ENCODE measurements at regions not wholly inside any gene's neighbourhood (a gene's known extent, or its start where the extent isn't known, plus 50 kb on each side); places are given as distances from the start of the nearest gene placed in this dataset.

DNA sequence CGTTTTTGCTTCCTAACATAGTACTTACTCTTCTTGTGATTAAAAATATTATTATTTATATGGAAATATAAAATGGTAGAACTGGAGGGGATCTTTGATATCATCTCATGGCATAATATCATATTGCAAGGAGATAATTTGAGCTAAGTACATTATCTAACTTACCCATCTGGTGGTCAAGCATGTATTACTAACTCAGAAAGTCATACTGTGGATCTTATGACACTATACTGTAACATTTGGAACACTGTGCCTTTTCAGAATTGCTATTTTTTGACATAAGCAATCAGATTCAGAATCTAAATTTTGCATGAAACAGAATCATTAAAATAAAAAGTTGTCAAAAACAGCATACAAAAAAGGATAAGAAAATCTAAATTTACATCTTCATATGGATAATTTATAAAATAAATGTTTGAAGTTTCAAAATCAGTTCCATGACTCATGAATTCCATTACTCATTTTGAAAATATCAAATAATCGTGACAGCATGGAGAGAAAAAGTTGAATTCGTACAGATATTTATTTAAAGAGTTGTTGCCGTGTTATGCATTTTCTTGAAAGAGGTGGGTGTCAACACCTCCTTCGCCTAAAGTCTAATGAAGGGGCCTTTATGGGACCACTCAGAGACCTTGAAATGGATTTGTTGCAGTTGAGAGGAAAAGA, 928.1 kb downstream of the PDHA2 start:
- no peak overlapping the region for H3K27ac ChIP-seq
- no peaks in the 10 kb centered on the region for H3K36me3 ChIP-seq
- H3K9me3 ChIP-seq = no peaks in the 10 kb centered on the region
- no peak for DNase-seq
- H3K4me3 ChIP-seq = no peak overlapping the region
- no peaks in the 10 kb centered on the region for H3K4me1 ChIP-seq
- TF ChIP-seq, protein P1, sequence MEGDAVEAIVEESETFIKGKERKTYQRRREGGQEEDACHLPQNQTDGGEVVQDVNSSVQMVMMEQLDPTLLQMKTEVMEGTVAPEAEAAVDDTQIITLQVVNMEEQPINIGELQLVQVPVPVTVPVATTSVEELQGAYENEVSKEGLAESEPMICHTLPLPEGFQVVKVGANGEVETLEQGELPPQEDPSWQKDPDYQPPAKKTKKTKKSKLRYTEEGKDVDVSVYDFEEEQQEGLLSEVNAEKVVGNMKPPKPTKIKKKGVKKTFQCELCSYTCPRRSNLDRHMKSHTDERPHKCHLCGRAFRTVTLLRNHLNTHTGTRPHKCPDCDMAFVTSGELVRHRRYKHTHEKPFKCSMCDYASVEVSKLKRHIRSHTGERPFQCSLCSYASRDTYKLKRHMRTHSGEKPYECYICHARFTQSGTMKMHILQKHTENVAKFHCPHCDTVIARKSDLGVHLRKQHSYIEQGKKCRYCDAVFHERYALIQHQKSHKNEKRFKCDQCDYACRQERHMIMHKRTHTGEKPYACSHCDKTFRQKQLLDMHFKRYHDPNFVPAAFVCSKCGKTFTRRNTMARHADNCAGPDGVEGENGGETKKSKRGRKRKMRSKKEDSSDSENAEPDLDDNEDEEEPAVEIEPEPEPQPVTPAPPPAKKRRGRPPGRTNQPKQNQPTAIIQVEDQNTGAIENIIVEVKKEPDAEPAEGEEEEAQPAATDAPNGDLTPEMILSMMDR (IDR thresholded peaks at IDR 0.05) = no peak
- H3K27me3 ChIP-seq = no peaks in the 10 kb centered on the region
- no peak overlapping the region for H3K9ac ChIP-seq (ENCODE audit: low read depth in 2 of 2, low read length in 2 of 2)
- intact Hi-C loops (cut with DNase I) = no loop called here

DNA sequence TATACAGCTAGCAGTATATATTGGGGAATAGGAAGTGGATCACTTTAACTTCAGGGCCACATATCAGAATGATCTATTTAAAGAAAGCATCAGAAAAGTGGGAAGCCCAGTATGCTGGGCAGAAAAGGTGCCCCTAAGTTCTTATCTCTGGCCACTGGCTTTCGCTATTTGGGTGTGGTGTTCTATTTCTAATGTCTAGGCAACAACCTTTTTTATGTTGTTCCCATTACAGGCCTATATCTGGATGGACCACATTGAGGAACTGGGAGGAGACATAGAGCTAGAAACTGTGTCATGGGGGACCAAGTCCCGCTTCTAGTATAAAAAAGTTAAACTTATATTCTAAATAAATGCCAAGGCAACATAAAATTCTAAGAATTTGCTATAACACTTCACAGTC, 935.6 kb downstream of the PDHA2 start:
- no peaks in the 10 kb centered on the region for H3K27me3 ChIP-seq
- no peaks in the 10 kb centered on the region for H3K4me1 ChIP-seq
- no peak overlapping the region for H3K27ac ChIP-seq
- TF ChIP-seq, protein P1 (IDR thresholded peaks at IDR 0.05) = no peak
- H3K36me3 ChIP-seq = no peaks in the 10 kb centered on the region
- intact Hi-C loops (cut with DNase I) = no loop called here
- H3K9me3 ChIP-seq = no peaks in the 10 kb centered on the region
- no peak for DNase-seq
- H3K4me3 ChIP-seq = no peak overlapping the region
- H3K9ac ChIP-seq (ENCODE audit: low read depth in 2 of 2, low read length in 2 of 2) = no peak overlapping the region

DNA sequence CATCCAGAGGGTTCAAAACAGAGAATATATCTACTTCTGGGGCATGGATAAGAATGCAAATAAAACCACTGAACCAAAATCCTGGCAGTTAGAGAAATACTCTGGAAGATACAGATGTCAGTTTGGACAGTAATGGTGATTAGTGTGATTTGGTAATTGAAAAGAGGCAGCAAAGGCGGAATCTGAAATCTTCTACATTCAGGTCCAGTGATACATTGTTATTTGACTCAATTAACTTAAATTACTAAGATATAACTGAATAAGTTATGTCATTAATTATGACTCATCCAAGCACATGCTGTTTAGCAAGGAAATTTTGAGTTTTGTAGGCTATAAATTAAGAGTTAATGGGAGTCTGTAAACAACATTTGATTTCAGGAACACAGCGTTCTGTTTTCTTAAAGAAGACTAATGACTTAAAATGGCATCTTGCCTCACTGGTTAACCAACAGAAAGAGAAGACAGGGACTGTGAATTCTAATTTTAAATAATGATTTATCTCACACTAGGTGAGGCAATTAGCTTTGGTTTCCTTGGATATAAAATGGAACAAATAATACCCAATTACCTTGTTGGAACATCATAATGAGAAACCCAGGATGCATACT, 937.1 kb downstream of the PDHA2 start:
- Histone ChIP-seq H3K4me1 (no peaks in the 10 kb centered on the region), H3K36me3 (no peaks in the 10 kb centered on the region), H3K9me3 (no peaks in the 10 kb centered on the region), H3K4me3 (no peak overlapping the region), H3K27me3 (no peaks in the 10 kb centered on the region), H3K9ac (ENCODE audit: low read depth in 2 of 2, low read length in 2 of 2) (no peak overlapping the region), H3K27ac (no peak overlapping the region)
- intact Hi-C loops (cut with DNase I) = no loop called here
- TF ChIP-seq, protein P1 (IDR thresholded peaks at IDR 0.05) = no peak
- DNase-seq = no peak

DNA sequence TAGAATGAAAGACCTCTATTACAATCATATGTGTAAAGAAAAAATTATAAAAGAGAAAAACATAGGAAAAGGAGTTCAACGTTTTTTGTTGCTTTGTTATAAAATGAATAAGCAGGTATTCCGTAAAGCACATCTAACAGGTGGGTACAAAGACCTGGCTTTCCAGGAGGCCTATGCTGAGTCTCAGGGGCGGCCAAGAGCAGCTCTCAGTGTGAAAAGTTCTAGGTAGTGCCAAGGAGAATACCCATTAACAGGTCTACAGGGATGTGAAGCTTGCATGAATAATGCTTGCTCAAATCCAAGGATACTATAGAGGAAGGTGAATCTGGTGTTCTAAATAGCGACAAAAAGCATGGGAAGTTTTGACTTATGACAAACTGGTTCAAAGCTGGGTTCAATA, 944.4 kb downstream of the PDHA2 start:
- no peaks in the 10 kb centered on the region for H3K4me1 ChIP-seq
- H3K4me3 ChIP-seq = no peak overlapping the region
- intact Hi-C loops (cut with DNase I) = no loop called here
- TF ChIP-seq, protein P1 (IDR thresholded peaks at IDR 0.05) = no peak
- H3K27ac ChIP-seq = no peak overlapping the region
- no peaks in the 10 kb centered on the region for H3K36me3 ChIP-seq
- H3K27me3 ChIP-seq = no peaks in the 10 kb centered on the region
- no peak for DNase-seq
- H3K9ac ChIP-seq (ENCODE audit: low read depth in 2 of 2, low read length in 2 of 2) = no peak overlapping the region
- no peaks in the 10 kb centered on the region for H3K9me3 ChIP-seq

DNA sequence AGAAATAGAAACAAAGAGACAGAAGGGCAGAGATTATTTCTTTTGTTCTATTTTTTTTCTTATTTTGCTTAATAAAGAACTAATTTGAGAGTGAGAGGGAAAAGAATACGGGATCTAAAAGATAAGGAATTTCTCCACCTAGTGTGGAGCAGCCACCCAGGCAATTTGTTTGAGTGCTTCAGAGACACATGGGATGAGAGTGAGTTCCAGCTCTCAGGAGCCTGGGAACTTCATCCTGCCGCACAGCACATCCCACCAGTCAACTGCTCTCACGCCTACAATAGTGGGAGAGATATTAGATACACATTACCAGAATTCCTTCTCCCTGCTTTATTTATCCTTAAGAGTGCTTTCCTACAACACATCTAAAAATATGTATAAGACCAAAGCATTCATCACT, 946.4 kb downstream of the PDHA2 start:
- no peaks in the 10 kb centered on the region for H3K27me3 ChIP-seq
- no peaks in the 10 kb centered on the region for H3K36me3 ChIP-seq
- H3K4me1 ChIP-seq = no peaks in the 10 kb centered on the region
- no peak for DNase-seq
- intact Hi-C loops (cut with DNase I) = no loop called here
- H3K4me3 ChIP-seq = no peak overlapping the region
- TF ChIP-seq, protein P1 (IDR thresholded peaks at IDR 0.05) = no peak
- H3K9ac ChIP-seq (ENCODE audit: low read depth in 2 of 2, low read length in 2 of 2) = no peak overlapping the region
- no peaks in the 10 kb centered on the region for H3K9me3 ChIP-seq
- no peak overlapping the region for H3K27ac ChIP-seq
